BLaER1 treated with 17β-estradiol and CSF1 and Interleukin-3, amounts not matched to agents 10 nM and 100 nM (cell line): ENCODE measurements at regions not wholly inside any gene's neighbourhood (a gene's known extent, or its start where the extent isn't known, plus 50 kb on each side); places are given as distances from the start of the nearest gene placed in this dataset.
A peak's percentile ranks its signal among the peaks of the same experiment; 100 is the strongest.

ENCODE experiments used
- H3K27ac ChIP-seq, 11 experiments: shearing (Covaris generic); formaldehyde crosslinking; 2 replicates each; pipeline ENCODE4 v1.8.1; 2022
- H3K27me3 ChIP-seq, 11 experiments: shearing (Covaris generic); formaldehyde crosslinking; 2 replicates each; pipeline ENCODE4 v1.8.1; 2022
- H3K36me3 ChIP-seq, 11 experiments: shearing (Covaris generic); formaldehyde crosslinking; 2 replicates each; pipeline ENCODE4 v1.8.1; 2022
- H3K4me1 ChIP-seq, 10 experiments: shearing (Covaris generic); formaldehyde crosslinking; 2 replicates each; pipeline ENCODE4 v1.8.1; 2022
- H3K4me2 ChIP-seq, 11 experiments: shearing (Covaris generic); formaldehyde crosslinking; 2 replicates each; pipeline ENCODE4 v1.8.1; 2022
- H3K4me3 ChIP-seq, 10 experiments: shearing (Covaris generic); formaldehyde crosslinking; 2 replicates each; pipeline ENCODE4 v1.8.1; 2022
- H3K9ac ChIP-seq, 11 experiments: shearing (Covaris generic); formaldehyde crosslinking; 2 replicates each; pipeline ENCODE4 v1.8.1; 2022
- H3K9me3 ChIP-seq, 11 experiments: shearing (Covaris generic); formaldehyde crosslinking; replicated peaks in 1 of 11; 2 replicates each; pipeline ENCODE4 v1.8.1; 2022
- H4K20me1 ChIP-seq, 11 experiments: shearing (Covaris generic); formaldehyde crosslinking; 2 replicates each; pipeline ENCODE4 v1.8.1; 2022
- Cebpa-rat ChIP-seq, 11 experiments: shearing (Covaris generic); IDR thresholded peaks; 2 replicates each; pipeline ENCODE4 v1.8.1; 2022

GRCh38 chr1:38291336-38291735 lies 244.7 kb upstream of the POU3F1 start:
- Histone ChIP-seq H3K4me1 (peaks cover 0 to 11% (median 0%) of the 10 kb centered on the region in 10 experiments; a peak in 3 of 20 replicates), H3K4me3 (no peak overlapping the region), H3K27me3 (no peaks in the 10 kb centered on the region), H3K36me3 (no peaks in the 10 kb centered on the region), H4K20me1 (no peaks in the 10 kb centered on the region), H3K27ac (no peak overlapping the region), H3K4me2 (0 out of 22 replicates have a peak overlapping the region, but pooled peaks of 2 of the 11 experiments have one; percentile 1 to 8), H3K9me3 (no peaks in the 10 kb centered on the region), H3K9ac (no peak overlapping the region)
- no peak for TF ChIP-seq Cebpa-rat (IDR thresholded peaks at IDR 0.05)

- Histone ChIP-seq H3K9ac (no peak overlapping the region), H3K4me1 (peaks cover 0 to 8% (median 0%) of the 10 kb centered on the region in 10 experiments; a peak in 3 of 20 replicates), H3K36me3 (no peaks in the 10 kb centered on the region), H3K27me3 (no peaks in the 10 kb centered on the region), H4K20me1 (no peaks in the 10 kb centered on the region), H3K4me3 (no peak overlapping the region), H3K27ac (no peak overlapping the region), H3K9me3 (no peaks in the 10 kb centered on the region), H3K4me2 (no peak overlapping the region)
- no peak for TF ChIP-seq Cebpa-rat (IDR thresholded peaks at IDR 0.05)
Observed at GRCh38 chr1:38289034-38289433, 242.4 kb upstream of the POU3F1 start.

GRCh38 chr1:38287547-38287946 lies 241.0 kb upstream of the POU3F1 start:
- Histone ChIP-seq H3K9me3 (no peaks in the 10 kb centered on the region), H3K4me1 (peaks cover 0 to 8% (median under 1%) of the 10 kb centered on the region in 10 experiments; a peak in 7 of 20 replicates), H3K27me3 (no peaks in the 10 kb centered on the region), H3K4me2 (no peak overlapping the region), H3K27ac (no peak overlapping the region), H3K4me3 (no peak overlapping the region), H3K9ac (no peak overlapping the region), H4K20me1 (no peaks in the 10 kb centered on the region), H3K36me3 (no peaks in the 10 kb centered on the region)
- no peak for TF ChIP-seq Cebpa-rat (IDR thresholded peaks at IDR 0.05)

GRCh38 chr1:38287036-38287435 lies 240.4 kb upstream of the POU3F1 start:
- no peak for TF ChIP-seq Cebpa-rat (IDR thresholded peaks at IDR 0.05)
- no peaks in the 10 kb centered on the region for H3K27me3 ChIP-seq

GRCh38 chr1:38285807-38286530 lies 239.4 kb upstream of the POU3F1 start:
- no peaks in the 10 kb centered on the region for H3K36me3 ChIP-seq
- H3K27me3 ChIP-seq: no peaks in the 10 kb centered on the region
- H3K4me1 ChIP-seq: peaks cover 0 to 18% (median 0%) of the 10 kb centered on the region in 10 experiments; a peak in 4 of 20 replicates
- H3K4me2 ChIP-seq: no peak overlapping the region
- H3K4me3 ChIP-seq: no peak overlapping the region
- H4K20me1 ChIP-seq: no peaks in the 10 kb centered on the region
- H3K9me3 ChIP-seq: no peaks in the 10 kb centered on the region
- TF ChIP-seq Cebpa-rat (IDR thresholded peaks at IDR 0.05): no peak
- H3K9ac ChIP-seq: no peak overlapping the region
- no peak overlapping the region for H3K27ac ChIP-seq

More at GRCh38 chr1:38287036-38287435, 240.4 kb upstream of the POU3F1 start:
- Histone ChIP-seq H3K36me3 (no peaks in the 10 kb centered on the region), H3K4me1 (peaks cover 0 to 8% (median 3%) of the 10 kb centered on the region in 10 experiments; a peak in 7 of 20 replicates), H3K9ac (no peak overlapping the region), H3K4me3 (no peak overlapping the region), H3K4me2 (no peak overlapping the region), H3K27ac (no peak overlapping the region), H3K9me3 (no peaks in the 10 kb centered on the region), H4K20me1 (no peaks in the 10 kb centered on the region)

GRCh38 chr1:38284953-38285352 lies 238.4 kb upstream of the POU3F1 start:
- Histone ChIP-seq H3K9me3 (peaks cover 0 to 7% (median 5%) of the 10 kb centered on the region in 11 experiments; a peak in 12 of 22 replicates), H3K27me3 (no peaks in the 10 kb centered on the region), H3K4me2 (no peak overlapping the region), H3K4me3 (no peak overlapping the region), H3K4me1 (peaks cover 0 to 18% (median 0%) of the 10 kb centered on the region in 10 experiments; a peak in 4 of 20 replicates), H4K20me1 (no peaks in the 10 kb centered on the region), H3K36me3 (no peaks in the 10 kb centered on the region), H3K27ac (no peak overlapping the region), H3K9ac (no peak overlapping the region)
- TF ChIP-seq Cebpa-rat (IDR thresholded peaks at IDR 0.05): no peak

- no peak for TF ChIP-seq Cebpa-rat (IDR thresholded peaks at IDR 0.05)
- Histone ChIP-seq H3K9me3 (peaks cover 9 to 17% (median 14%) of the 10 kb centered on the region in 11 experiments), H3K4me1 (peaks cover 0 to 18% (median 0%) of the 10 kb centered on the region in 10 experiments; a peak in 4 of 20 replicates), H3K27ac (no peak overlapping the region), H3K9ac (no peak overlapping the region), H3K4me2 (no peak overlapping the region), H3K36me3 (no peaks in the 10 kb centered on the region), H3K4me3 (no peak overlapping the region), H3K27me3 (no peaks in the 10 kb centered on the region), H4K20me1 (no peaks in the 10 kb centered on the region)
Observed at GRCh38 chr1:38283696-38284470, 237.3 kb upstream of the POU3F1 start.

GRCh38 chr1:38279148-38279547 lies 232.6 kb upstream of the POU3F1 start:
- H3K36me3 ChIP-seq: no peaks in the 10 kb centered on the region
- H3K9me3 ChIP-seq: peaks cover 27 to 36% (median 33%) of the 10 kb centered on the region in 11 experiments
- no peaks in the 10 kb centered on the region for H4K20me1 ChIP-seq
- peaks cover 0 to 18% (median 0%) of the 10 kb centered on the region in 10 experiments; a peak in 4 of 20 replicates for H3K4me1 ChIP-seq
- H3K9ac ChIP-seq: no peak overlapping the region
- no peak overlapping the region for H3K4me3 ChIP-seq
- TF ChIP-seq Cebpa-rat (IDR thresholded peaks at IDR 0.05): no peak
- H3K27me3 ChIP-seq: no peaks in the 10 kb centered on the region
- no peak overlapping the region for H3K4me2 ChIP-seq
- H3K27ac ChIP-seq: no peak overlapping the region

GRCh38 chr1:38277646-38278045 lies 231.1 kb upstream of the POU3F1 start:
- TF ChIP-seq Cebpa-rat (IDR thresholded peaks at IDR 0.05): no peak
- H3K4me2 ChIP-seq: no peak overlapping the region
- no peaks in the 10 kb centered on the region for H3K27me3 ChIP-seq

More at GRCh38 chr1:38277646-38278045, 231.1 kb upstream of the POU3F1 start:
- Histone ChIP-seq H3K27ac (no peak overlapping the region), H3K9ac (no peak overlapping the region), H4K20me1 (no peaks in the 10 kb centered on the region), H3K9me3 (peaks cover 27 to 36% (median 33%) of the 10 kb centered on the region in 11 experiments), H3K4me3 (no peak overlapping the region), H3K4me1 (peaks cover 0 to 16% (median 0%) of the 10 kb centered on the region in 10 experiments; a peak in 4 of 20 replicates), H3K36me3 (no peaks in the 10 kb centered on the region)
